HG02981 (cell line): ENCODE measurements at regions not wholly inside any gene's neighbourhood (a gene's known extent, or its start where the extent isn't known, plus 50 kb on each side); places are given as distances from the start of the nearest gene placed in this dataset.
A peak's percentile ranks its signal among the peaks of the same experiment; 100 is the strongest.
"Not testable (repeated sequence)": the region's sequence is repeated elsewhere in the genome, so short reads cannot be mapped to it uniquely, and the experiment has no call there.

Source experiments
- ATAC-seq: cut with Tn5 transposase; IDR thresholded peaks from one replicate; pipeline ENCODE4 v1.9.1; 2021; ENCODE audit warnings: mild to moderate bottlenecking, moderate library complexity; ENCODE audit not compliant: unreplicated experiment

- no peak for ATAC-seq
Observed at GRCh38 chr2:48210189-48210588, 104.3 kb upstream of the FOXN2 start.

GRCh38 chr2:48213646-48214045, 100.8 kb upstream of the FOXN2 start:
- no peak for ATAC-seq

- ATAC-seq, result no peak
Observed at GRCh38 chr2:48218169-48218568, 96.3 kb upstream of the FOXN2 start.

GRCh38 chr2:48219234-48219554, 95.3 kb upstream of the FOXN2 start:
- no peak for ATAC-seq

GRCh38 chr2:48219555-48220436, 94.7 kb upstream of the FOXN2 start:
- ATAC-seq, result no peak

- no peak for ATAC-seq
Observed at GRCh38 chr2:48220501-48220900, 94.0 kb upstream of the FOXN2 start.

GRCh38 chr2:48221846-48222516, 92.5 kb upstream of the FOXN2 start:
- no peak for ATAC-seq

GRCh38 chr2:48227617-48228344, 86.7 kb upstream of the FOXN2 start:
- ATAC-seq, result peak; percentile 86

- no peak for ATAC-seq
Observed at GRCh38 chr2:48228345-48228684, 86.2 kb upstream of the FOXN2 start.

GRCh38 chr2:48229063-48229462, 85.4 kb upstream of the FOXN2 start:
- no peak for ATAC-seq

- ATAC-seq, result no peak
Observed at GRCh38 chr2:48230834-48231233, 83.6 kb upstream of the FOXN2 start.

GRCh38 chr2:48232351-48232750, 82.1 kb upstream of the FOXN2 start:
- no peak for ATAC-seq

GRCh38 chr2:48233005-48233404, 81.5 kb upstream of the FOXN2 start:
- ATAC-seq, result peak; percentile 64

GRCh38 chr2:48233824-48234223, 80.7 kb upstream of the FOXN2 start:
- not testable (repeated sequence) for ATAC-seq

GRCh38 chr2:48235076-48235475, 79.4 kb upstream of the FOXN2 start:
- no peak for ATAC-seq

- no peak for ATAC-seq
Observed at GRCh38 chr2:48238381-48238780, 76.1 kb upstream of the FOXN2 start.

GRCh38 chr2:48240912-48241311, 73.6 kb upstream of the FOXN2 start:
- no peak for ATAC-seq

- no peak for ATAC-seq
Observed at GRCh38 chr2:48247206-48247605, 67.3 kb upstream of the FOXN2 start.

- peak; percentile 87 for ATAC-seq
Observed at GRCh38 chr2:48248251-48248933, 66.1 kb upstream of the FOXN2 start.

- ATAC-seq, result no peak
Observed at GRCh38 chr2:48249025-48249424, 65.5 kb upstream of the FOXN2 start.
